ENCODE measurements at regions not wholly inside any gene's neighbourhood (a gene's known extent, or its start where the extent isn't known, plus 50 kb on each side); places are given as distances from the start of the nearest gene placed in this dataset.
"Not testable (repeated sequence)": the region's sequence is repeated elsewhere in the genome, so short reads cannot be mapped to it uniquely, and the experiment has no call there.

DNA sequence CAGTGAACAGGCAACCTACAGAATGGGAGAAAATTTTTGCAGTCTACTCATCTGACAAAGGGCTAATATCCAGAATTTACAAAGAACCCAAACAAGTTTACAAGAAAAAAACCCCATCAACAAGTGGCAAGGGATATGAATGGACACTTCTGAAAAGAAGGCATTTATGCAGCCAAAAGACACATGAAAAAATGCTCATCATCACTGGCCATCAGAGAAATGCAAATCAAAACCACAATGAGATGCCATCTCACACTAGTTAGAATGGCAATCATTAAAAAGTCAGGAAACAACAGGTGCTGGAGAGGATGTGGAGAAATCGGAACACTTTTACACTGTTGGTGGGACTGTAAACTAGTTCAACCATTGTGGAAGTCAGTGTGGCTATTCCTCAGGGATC, 80.3 kb downstream of the ZNF474 start:
- not testable (repeated sequence) for DNase-seq

DNA sequence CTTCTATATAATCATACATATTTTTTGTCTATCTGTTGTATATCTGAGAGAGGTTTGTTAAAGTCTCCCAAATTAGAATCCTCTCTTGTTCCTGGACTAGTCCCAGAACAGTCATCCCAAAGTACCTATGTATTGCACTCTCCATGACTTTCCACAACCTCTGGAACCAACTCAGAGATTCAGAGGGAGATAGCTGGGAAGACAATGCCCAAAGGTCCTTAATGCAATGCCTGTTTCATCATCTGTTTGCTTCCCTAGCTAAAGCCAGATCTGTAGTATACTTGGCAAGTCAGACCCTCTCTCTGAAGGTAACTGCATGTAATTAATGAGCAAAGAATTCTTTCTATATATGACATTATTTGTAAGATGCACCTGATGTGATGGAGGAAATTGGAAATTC, 89.4 kb downstream of the ZNF474 start:
- DNase-seq = no peak

GRCh38 chr5:122219436-122220166, 90.3 kb downstream of the ZNF474 start:
- DNase-seq = no peak

DNA sequence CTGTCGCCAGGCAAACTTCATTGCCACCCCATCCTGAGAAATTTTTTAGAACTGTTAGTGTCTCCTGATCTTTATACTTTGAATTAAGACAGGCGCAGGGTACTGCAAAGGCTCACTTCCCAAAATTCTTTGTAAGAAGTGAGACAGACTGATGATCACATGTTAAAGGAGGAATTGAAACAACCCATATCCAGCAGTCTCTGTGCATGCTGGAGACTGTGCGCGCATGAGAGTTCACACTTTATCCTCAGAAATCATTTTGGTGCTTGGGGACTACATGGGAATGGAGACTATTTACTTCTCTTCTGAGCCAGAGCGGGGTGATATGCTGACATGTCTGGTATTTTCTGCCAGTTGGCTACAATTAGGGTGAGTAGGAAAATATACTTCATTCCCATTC, 91.2 kb downstream of the ZNF474 start:
- DNase-seq = peak; percentile 62

- no peak for DNase-seq
These were observed 90.2 kb upstream of the SNCAIP start for GRCh38 chr5:122221857-122222256.

GRCh38 chr5:122222580-122222979, 89.5 kb upstream of the SNCAIP start:
- DNase-seq = no peak

DNA sequence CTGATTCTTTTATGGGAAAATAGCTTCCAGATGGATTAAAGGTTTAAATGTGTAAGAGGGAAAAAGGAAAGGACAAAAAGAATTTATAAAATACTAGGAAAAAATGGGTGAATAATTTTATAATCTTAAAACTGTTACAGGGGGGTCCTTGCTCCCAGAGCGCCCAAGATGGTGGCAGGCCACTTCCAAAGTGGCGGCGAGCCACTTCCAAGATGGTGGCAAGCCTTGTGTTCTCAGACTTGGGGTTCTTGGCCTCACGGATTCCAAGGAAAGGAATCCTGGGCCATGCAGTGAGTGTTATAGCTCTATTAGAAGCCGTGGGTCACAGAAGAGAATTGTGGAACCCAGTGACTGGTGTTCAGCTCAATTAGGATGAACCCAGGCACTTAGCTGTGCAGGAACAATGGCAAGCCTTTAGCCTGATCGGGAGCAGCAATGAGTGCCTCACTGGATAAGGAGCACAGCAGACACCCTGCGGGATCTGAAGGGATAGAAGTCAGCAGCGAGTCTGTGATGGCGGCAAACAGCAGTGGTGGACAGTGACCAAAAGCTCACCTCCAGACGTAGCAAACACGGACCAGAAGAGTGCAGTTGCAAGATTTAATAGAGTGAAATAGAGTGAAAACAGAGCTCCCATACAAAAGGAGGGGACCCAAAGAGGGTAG, 83.2 kb upstream of the SNCAIP start:
- DNase-seq = no peak

GRCh38 chr5:122229551-122229950, 82.5 kb upstream of the SNCAIP start:
- DNase-seq = no peak

DNA sequence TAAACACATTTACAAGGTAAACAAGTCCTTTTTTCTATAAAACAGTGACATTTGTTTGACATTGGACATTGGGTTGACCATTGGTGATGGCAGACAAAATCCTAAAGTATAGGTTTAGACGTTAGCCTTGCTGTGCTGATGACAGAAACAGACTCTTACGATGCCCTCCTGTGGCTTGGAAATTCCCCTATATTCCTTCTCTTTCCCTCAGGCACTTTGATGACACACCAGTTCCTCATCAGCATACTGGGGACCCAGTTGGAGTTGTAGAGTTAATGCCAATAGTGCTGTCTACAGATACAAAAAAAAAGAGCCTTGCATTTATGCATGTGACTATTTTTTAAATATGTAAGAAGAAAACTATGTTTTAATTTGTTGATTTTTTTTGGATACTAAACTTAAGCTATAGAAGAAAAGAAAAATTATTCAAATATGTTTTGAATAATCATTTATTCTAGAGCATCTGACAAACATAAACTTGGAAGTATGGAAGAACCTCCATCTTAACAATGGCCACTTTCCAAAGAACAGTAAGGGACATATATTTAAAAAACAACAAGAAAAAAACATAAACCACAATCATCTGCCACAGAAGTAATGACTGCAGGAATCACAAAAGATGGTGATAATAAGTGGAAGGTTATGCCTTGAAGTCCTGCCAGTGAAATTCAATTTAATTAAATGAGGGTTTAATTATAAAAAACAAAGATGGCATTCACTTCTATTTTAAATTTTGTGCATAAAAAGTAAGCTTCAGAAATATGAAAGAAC, 75.6 kb upstream of the SNCAIP start:
- DNase-seq = no peak

DNA sequence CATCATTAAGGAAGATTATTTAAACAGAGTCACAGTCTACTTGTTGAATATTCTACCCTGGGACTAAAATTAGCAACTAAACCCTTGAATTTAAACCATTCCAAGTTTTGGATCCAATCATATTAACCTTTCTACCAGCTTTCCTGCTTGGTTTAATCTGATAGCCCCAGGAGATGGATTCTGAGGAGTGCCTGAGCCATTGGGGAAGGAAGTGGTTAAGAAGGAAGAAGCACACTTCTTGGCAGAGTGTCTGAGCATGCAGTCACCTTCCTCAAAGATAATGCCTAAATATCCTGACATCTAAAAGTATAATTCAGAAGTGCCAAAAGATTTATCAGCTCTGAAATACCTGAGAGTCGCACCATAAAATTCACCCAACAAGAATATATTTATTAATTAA, 74.1 kb upstream of the SNCAIP start:
- no peak for DNase-seq

GRCh38 chr5:122252319-122252718, 59.7 kb upstream of the SNCAIP start:
- no peak for DNase-seq

- DNase-seq = no peak
These were observed 58.2 kb upstream of the SNCAIP start for GRCh38 chr5:122253794-122254193.

- no peak for DNase-seq
These were observed 55.6 kb upstream of the SNCAIP start for GRCh38 chr5:122256388-122256787.

DNA sequence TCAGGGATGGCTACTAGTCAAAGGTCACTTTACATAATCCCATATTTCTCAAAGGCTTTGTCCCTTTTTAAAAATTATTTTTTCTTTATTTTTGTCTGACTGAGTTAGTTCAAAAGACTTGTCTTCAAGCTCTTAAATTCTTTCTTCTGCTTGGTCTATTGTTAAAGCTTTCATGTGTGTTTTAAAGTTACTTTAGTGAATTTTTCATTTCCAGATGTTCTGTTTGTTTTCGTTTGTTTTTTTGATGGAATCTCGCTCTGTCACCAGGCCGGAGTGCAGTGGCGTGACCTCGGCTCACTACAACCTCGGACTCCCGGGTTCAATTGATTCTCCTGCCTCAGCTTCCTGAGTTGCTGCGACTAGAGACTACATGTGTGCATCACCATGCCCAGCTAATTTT, 55.0 kb upstream of the SNCAIP start:
- DNase-seq = no peak

DNA sequence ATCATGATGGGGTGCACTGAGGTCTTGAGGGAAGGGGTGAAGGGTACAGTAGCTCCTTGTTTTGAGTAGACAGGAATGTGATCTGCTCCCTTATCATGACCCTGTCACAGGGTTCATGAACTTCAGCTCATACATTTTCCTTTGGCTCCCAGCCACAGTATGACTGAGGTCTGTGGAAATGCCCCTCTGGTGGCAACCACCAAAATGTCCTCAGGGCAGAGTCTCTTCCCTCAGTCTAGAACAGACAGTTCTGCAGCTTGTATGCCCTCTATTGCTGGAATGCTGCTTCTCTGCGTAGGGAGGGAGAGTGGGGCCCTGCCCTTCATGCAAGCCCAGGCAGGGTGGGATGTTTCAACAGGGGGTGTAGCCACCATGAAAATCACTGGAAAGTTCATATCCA, 53.8 kb upstream of the SNCAIP start:
- DNase-seq = no peak

DNA sequence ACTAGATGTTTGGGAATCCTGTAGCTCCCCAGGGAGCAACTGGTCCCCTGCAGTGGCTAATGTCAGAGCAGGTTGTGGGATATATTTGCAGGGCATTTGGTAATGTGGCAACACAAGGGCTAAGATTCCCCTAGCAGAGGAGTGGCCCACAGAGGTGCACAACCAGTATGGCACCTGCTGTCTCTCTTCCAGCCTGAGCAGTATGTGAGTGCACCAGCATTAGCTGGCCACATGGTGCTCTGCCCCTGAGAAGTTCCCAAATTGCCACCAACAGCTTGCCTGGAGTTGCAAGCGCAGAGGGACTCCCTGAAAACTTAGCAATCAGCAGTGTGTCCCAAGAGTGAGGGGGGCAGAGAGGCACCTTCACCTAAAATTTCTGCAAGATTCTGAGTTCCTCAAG, 53.2 kb upstream of the SNCAIP start:
- no peak for DNase-seq

- no peak for DNase-seq
These were observed 52.0 kb upstream of the SNCAIP start for GRCh38 chr5:122259995-122260394.

DNA sequence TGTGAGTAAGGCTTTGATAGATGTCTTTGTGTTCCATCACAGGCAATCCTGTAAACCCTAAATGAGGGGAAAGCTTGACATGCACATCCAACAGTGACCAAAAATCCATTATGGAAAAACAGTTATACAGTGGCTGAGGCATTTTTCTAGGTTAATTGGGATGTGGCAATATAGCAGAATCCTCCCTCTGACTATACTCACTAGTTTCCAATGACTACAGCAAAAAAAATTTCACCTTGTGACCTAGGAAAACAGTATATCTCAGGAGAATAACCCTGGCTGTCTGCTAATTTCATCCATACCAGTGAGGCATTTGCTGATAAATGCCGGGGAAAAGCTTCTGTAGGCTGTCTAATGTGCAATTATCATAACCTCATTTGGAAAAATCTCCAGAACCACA, 49.9 kb upstream of the SNCAIP start:
- DNase-seq = no peak

Measured in muscle of arm (tissue), 1 donor.